Ectodermal cell (in vitro differentiated cells): ENCODE measurements at regions not wholly inside any gene's neighbourhood (a gene's known extent, or its start where the extent isn't known, plus 50 kb on each side); places are given as distances from the start of the nearest gene placed in this dataset.

Experiments used
- H3K27ac ChIP-seq: 2 replicates; pipeline ENCODE4 v1.7.0; 2013; ENCODE audit warnings: mild to moderate bottlenecking, low read depth, low read length; ENCODE audit not compliant: insufficient read depth, poor library complexity, severe bottlenecking
- H3K27me3 ChIP-seq: 2 replicates; pipeline ENCODE4 v1.7.0; 2013; ENCODE audit warnings: mild to moderate bottlenecking, low read length; ENCODE audit not compliant: insufficient read depth, control insufficient read depth, poor library complexity, severe bottlenecking
- H3K36me3 ChIP-seq: one replicate; pipeline ENCODE4 v1.7.0; 2013; ENCODE audit warnings: low read length; ENCODE audit not compliant: control insufficient read depth, insufficient read depth
- H3K4me1 ChIP-seq: one replicate; pipeline ENCODE4 v1.7.0; 2013; ENCODE audit warnings: low read length; ENCODE audit not compliant: control insufficient read depth, insufficient read depth
- H3K4me3 ChIP-seq: 2 replicates; pipeline ENCODE4 v1.7.0; 2013; ENCODE audit warnings: low read depth, low read length, control low read depth; ENCODE audit not compliant: insufficient read depth
- H3K9me3 ChIP-seq: 2 replicates; pipeline ENCODE4 v1.7.0; 2013; ENCODE audit warnings: mild to moderate bottlenecking, low read length, moderate library complexity; ENCODE audit not compliant: control insufficient read depth
- WGBS, 2 experiments: methylation state at CpG; one replicate each; pipeline ENCODE4 v1.1.7; 2013; ENCODE audit warnings: missing lambda C conversion rate in 2 of 2; 5-methylcytosine and 5-hydroxymethylcytosine counted together

DNA sequence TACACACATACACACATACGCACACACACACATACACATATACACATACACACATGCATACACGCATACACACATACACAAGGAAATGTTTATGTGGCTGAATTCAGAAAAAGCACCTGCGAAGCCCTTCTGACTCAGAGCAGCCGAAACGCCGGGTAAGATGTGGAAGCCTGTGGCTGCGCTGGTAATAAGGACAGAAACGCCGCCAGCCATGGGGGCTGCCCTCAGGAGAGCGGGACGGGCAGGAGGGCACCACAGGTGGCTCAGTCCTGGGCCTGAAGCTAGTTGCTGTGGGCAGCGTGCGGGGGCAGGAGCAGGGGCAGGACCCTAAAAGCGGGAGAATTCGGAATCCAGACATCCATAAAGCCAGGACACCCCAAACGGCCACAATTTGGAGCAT is 378.3 kb downstream of the BRD1 start:
- H3K4me3 ChIP-seq = no peak overlapping the region
- 73 to 76% methylated on average over 16 of the region's 16 CpGs for WGBS, 2 experiments
- H3K9me3 ChIP-seq = no peaks in the 10 kb centered on the region
- no peak overlapping the region for H3K27ac ChIP-seq
- no peaks in the 10 kb centered on the region for H3K36me3 ChIP-seq
- H3K27me3 ChIP-seq = no peaks in the 10 kb centered on the region
- peaks cover 21% of the 10 kb centered on the region for H3K4me1 ChIP-seq

GRCh38 chr22:49448526-49448925 is 379.1 kb downstream of the BRD1 start:
- no peak overlapping the region for H3K4me3 ChIP-seq
- no peaks in the 10 kb centered on the region for H3K27me3 ChIP-seq
- H3K4me1 ChIP-seq = peaks cover 21% of the 10 kb centered on the region
- no peak overlapping the region for H3K27ac ChIP-seq
- H3K9me3 ChIP-seq = no peaks in the 10 kb centered on the region
- H3K36me3 ChIP-seq = no peaks in the 10 kb centered on the region
- 59 to 63% methylated on average over 14 of the region's 14 CpGs for whole genome bisulfite sequencing, 2 experiments

DNA sequence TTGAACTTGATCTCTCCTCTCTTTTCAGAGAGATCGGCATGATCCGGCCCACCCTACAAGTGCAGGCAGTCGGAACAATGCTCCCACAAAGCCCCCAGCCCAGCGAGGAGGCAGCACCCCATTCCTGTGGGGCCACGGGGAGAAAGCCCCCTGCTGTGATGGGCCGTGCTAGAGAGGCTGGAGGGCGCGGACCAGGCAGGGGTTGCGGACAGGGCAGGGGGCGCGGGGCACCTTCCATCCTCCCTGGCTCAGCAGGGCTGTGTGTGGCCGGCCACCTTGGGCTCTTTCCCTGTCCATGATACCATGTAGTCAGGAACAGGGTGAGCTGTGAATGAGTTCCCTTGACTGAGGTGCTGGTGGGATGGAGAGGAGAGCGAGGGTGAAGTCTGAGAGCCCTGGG is 379.8 kb downstream of the BRD1 start:
- Histone ChIP-seq H3K4me3 (no peak overlapping the region), H3K9me3 (no peaks in the 10 kb centered on the region), H3K27me3 (no peaks in the 10 kb centered on the region), H3K36me3 (no peaks in the 10 kb centered on the region), H3K27ac (no peak overlapping the region), H3K4me1 (peaks cover 21% of the 10 kb centered on the region)
- 87 to 95% methylated on average over 13 of the region's 13 CpGs for WGBS, 2 experiments

GRCh38 chr22:49446759-49447710 is 380.6 kb downstream of the BRD1 start:
- H3K36me3 ChIP-seq = no peaks in the 10 kb centered on the region
- no peak overlapping the region for H3K27ac ChIP-seq
- H3K27me3 ChIP-seq = no peaks in the 10 kb centered on the region
- H3K9me3 ChIP-seq = no peaks in the 10 kb centered on the region
- 94 to 95% methylated on average over 20 to 21 of the region's 21 CpGs for WGBS, 2 experiments
- no peak overlapping the region for H3K4me3 ChIP-seq
- H3K4me1 ChIP-seq = peaks cover 21% of the 10 kb centered on the region

DNA sequence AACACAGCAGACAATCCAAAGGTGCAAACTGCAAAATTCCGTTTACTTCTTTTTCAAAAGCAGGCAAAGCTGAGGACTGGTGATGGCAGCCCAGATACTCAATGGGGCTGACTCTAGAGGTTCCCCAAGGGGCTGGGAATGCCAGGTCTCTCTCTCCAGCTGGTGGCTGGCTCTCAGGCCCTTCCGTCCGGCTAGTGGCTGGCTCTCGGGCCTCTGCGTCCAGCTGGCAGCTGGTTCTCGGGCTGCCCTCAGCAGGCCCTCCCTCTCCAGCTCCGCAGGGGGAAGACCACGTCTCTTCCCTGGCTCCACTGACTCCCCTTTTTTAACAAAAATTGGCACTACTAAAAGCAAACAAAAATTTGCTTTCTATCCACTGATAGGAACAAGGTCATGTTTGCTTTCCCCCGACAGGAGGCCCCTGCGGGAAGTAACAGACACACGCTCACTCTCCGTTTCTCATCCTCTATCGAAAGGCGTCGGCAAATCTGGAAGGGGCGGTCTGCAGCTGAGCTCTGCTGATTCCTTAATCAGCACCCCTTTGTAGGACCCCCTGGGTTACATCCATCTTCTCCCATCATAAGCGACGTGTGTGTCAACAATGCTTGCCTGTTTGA is 381.4 kb downstream of the BRD1 start:
- Histone ChIP-seq H3K27ac (no peak overlapping the region), H3K4me1 (peaks cover 20% of the 10 kb centered on the region), H3K27me3 (no peaks in the 10 kb centered on the region), H3K9me3 (no peaks in the 10 kb centered on the region), H3K4me3 (no peak overlapping the region), H3K36me3 (no peaks in the 10 kb centered on the region)
- WGBS, 2 experiments = 93 to 94% methylated on average over 18 of the region's 18 CpGs

GRCh38 chr22:49444781-49445180 is 382.9 kb downstream of the BRD1 start:
- 96% methylated on average over 14 of the region's 14 CpGs for WGBS, 2 experiments
- Histone ChIP-seq H3K4me3 (no peak overlapping the region), H3K27me3 (no peaks in the 10 kb centered on the region), H3K9me3 (no peaks in the 10 kb centered on the region), H3K27ac (no peak overlapping the region), H3K4me1 (peaks cover 6% of the 10 kb centered on the region), H3K36me3 (no peaks in the 10 kb centered on the region)

DNA sequence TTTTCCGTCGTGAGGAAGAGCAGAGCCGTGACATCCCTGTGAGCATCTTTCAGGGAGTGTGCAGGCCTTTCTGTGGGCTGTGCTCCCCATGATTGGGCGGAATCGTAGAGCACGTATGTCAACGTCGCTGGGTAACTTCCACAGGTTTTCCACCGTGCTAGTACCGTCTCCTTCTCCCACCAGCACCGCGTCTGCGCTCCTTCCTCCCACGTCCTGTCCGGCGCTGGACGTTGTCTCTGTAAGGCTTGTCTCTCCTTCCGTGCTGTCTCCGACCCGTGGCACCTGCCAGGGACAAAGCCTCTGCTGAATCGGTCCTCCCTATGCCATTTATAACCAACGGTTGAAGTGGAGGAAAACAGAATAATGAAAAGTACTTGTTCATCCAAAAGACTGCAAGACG is 386.7 kb downstream of the BRD1 start:
- no peak overlapping the region for H3K4me3 ChIP-seq
- H3K36me3 ChIP-seq = no peaks in the 10 kb centered on the region
- WGBS, 2 experiments = 94 to 96% methylated on average over 22 to 23 of the region's 23 CpGs
- H3K4me1 ChIP-seq = no peaks in the 10 kb centered on the region
- H3K9me3 ChIP-seq = no peaks in the 10 kb centered on the region
- no peaks in the 10 kb centered on the region for H3K27me3 ChIP-seq
- no peak overlapping the region for H3K27ac ChIP-seq

DNA sequence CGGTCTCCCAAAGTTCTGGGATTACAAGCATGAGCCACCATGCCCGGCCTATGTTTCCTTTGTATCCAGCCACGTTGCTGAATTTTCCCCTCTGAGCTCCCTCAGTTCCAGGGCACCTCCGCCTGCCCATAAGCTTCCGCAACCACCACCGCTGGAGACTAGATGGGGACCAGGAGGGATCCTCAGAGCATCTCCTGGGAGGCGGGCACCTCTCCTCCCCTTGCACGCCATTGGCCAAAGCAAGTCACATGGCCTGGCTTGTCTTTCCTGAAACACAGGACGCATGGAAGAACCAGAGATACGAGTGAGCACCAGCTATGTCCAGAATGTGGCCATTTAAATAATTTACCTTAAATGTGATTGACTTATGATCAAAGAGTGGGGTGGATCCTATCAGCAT is 388.3 kb downstream of the BRD1 start:
- no peaks in the 10 kb centered on the region for H3K27me3 ChIP-seq
- no peak overlapping the region for H3K4me3 ChIP-seq
- H3K36me3 ChIP-seq = no peaks in the 10 kb centered on the region
- H3K27ac ChIP-seq = no peak overlapping the region
- WGBS, 2 experiments = 84 to 85% methylated on average over 10 of the region's 10 CpGs
- H3K4me1 ChIP-seq = no peaks in the 10 kb centered on the region
- H3K9me3 ChIP-seq = no peaks in the 10 kb centered on the region

GRCh38 chr22:49437956-49438355 is 389.7 kb downstream of the BRD1 start:
- H3K4me1 ChIP-seq = no peaks in the 10 kb centered on the region
- WGBS, 2 experiments = 86 to 88% methylated on average over 16 of the region's 16 CpGs
- H3K4me3 ChIP-seq = no peak overlapping the region
- H3K27ac ChIP-seq = no peak overlapping the region
- H3K27me3 ChIP-seq = no peaks in the 10 kb centered on the region
- H3K36me3 ChIP-seq = no peaks in the 10 kb centered on the region
- H3K9me3 ChIP-seq = no peaks in the 10 kb centered on the region

DNA sequence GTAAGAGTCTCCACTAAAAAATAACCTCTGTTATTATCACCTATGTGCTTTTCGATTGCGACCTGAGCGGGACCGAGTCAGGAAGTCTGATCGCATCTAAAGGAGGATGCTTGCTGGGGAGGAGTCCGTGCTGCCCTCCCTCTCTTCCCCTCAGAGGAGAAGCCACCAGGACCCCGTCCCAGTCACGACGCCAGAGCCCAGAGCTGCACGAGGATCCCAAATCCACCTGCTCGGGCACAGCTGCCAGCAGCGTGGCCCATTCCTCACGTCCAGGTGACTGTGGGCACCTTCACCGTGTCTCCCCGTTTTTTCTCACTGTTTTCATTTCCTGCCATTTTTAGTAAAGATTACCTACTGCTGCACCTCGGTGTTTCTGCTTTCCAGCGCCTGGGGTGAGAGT is 390.3 kb downstream of the BRD1 start:
- no peaks in the 10 kb centered on the region for H3K36me3 ChIP-seq
- 94% methylated on average over 17 of the region's 17 CpGs for WGBS, 2 experiments
- H3K27ac ChIP-seq = no peak overlapping the region
- H3K4me3 ChIP-seq = no peak overlapping the region
- H3K27me3 ChIP-seq = no peaks in the 10 kb centered on the region
- H3K4me1 ChIP-seq = no peaks in the 10 kb centered on the region
- H3K9me3 ChIP-seq = no peaks in the 10 kb centered on the region
